NCI-H1930 (cell line): ENCODE measurements at regions not wholly inside any gene's neighbourhood (a gene's known extent, or its start where the extent isn't known, plus 50 kb on each side); places are given as distances from the start of the nearest gene placed in this dataset.

Experiments
- DNase-seq, 2 experiments: peaks; one replicate each; lab custom pipeline; 2025; lab: John Stamatoyannopoulos, UW

DNA sequence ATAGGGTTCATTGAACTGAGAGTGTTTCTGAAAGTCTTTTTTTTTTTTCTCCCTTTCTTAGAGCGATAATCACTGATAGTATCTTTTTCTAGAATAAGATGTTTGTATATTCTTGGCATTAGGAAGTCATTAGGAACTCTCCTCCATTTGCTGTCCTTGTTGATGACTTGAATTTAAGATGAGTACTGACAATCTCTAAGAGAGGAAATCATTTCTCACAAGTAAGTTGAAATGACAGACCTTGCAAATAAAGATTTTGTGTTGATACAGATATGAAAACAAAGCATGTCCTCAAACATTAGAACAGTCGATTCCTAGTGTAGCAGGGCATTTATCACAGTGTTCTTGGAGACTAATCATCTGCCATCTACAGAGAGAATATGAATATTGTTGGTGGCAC lies 458.4 kb upstream of the SYT1 start:
- no peak for DNase-seq

DNA sequence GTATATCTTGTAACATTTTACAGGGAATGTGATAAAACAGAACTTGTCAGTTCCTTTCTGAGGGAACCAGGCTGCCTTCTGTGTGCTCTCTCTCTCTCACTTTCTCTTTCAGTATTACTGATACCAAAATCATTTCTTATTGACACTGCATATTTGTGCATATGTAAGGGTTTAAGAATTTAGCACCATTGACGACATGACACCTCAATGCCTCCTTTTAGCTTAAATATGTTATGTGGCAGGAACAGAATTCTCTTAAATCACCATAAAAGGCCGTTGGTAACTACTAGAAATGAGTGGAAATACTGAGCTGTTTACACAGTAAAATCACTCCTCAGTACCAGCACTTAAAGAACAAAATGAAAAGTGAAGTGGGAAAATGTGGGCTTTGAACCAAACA lies 457.7 kb upstream of the SYT1 start:
- peak in 1 of 2 experiments; percentile 72 for DNase-seq

DNA sequence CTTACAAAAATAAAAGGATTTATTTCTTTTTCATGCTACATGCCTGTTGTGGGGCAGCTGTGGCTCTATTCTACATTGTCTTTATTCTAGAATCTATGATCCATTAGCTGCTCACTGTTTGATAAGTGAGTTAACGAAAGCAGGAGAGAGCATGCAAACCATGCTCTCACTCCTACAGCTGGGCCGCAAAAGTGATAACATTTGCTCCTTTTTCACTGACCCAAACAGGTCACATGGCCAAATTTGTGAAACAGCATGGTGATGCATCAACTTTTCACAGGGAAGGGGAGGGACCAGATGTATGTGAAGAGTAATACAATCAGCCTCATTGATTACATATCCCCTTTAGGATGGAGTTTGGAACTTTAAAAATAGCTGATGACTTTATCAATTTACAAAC lies 456.9 kb upstream of the SYT1 start:
- peak in 1 of 2 experiments; percentile 50 for DNase-seq

DNA sequence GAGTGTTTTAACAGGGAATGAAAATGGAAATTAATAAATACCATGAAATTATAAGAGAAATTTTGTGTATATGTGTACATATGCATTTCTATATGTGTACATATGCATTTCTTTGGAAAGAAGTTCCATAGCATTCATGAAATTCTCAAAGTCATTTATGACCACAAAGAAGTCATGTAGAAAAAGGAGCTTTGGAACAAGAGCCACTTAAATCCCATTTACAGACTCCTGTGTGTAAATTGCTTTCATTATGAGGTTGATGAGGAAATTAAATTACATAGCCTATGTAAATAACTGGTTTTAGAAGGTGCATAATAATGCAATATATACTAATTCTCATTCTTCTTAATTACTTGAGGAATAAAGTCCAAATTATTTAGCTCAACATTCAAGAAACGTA lies 450.5 kb upstream of the SYT1 start:
- DNase-seq, result no peak

DNA sequence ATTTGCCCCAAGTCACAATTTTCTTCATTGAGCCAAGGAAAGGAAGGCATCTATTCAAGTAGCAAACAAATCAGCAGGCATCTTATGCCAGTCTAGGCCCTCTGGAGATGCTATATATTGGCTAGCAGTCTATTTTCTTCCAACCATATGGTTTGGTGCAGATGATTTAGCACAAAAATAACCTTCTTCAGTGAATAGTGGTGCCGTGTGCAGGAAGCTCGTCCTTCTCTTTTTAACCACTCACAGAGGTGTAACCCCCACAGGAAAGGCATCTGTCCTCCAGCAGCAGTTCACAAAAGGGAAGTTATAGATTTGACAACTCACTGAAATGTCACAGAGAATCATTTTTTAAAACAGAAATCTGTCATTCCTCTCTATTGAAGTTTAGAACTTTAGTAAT lies 445.7 kb upstream of the SYT1 start:
- DNase-seq, result no peak

DNA sequence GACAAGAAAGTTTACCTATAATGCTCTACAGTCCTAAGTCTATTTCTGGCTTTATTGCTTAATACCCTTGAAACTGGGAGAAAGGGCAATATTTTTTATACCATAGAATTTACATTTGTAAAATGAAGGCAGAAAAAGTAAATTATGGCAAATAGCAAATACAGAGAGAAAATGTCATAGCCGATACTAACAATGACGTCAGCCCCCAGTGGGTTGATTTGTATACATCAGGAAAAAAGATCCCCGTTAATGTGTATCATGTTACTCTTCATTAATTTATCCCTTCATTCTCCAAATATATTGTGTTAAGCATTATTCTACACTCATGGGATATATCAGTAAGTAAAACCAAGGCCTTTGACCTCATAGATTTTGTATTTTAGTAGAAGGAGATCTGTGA lies 445.1 kb upstream of the SYT1 start:
- DNase-seq, result no peak

DNA sequence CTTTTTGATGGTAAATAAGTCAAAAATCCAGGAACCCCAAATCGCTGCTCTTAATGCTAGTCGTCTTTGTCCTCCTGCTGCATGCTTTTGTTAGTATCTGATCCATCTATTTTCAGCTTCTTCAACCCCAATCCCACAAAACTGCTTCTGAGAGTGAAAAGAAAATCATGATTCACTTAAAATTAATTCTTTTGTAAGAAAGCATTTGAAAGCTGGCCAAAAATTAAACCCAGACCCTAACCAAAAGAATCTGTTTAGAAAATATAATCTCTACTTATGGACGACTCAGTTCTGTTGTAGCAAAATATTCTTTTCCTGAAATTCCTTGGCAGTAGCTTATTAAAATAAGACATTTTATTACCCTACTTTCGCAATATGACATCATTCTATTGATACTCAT lies 443.6 kb upstream of the SYT1 start:
- no peak for DNase-seq

DNA sequence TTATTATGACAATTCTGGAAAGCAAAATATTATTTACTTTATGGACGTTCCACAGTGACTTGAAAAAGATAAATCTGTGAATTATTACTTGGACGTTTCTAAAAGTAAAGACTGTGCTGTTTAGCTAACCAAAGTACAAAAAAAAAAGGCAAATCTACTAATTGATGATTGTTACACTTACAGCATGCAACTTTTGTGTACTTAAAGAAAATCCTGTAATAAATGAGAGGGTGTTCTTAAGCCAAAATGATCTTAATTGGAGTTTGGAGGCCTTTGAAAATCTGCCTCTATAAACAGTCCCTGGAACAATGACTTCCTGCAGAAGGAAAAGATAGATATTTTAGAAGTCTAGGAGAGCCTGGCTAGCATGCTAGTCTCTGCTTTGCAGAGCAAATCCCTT lies 434.0 kb upstream of the SYT1 start:
- no peak for DNase-seq

DNA sequence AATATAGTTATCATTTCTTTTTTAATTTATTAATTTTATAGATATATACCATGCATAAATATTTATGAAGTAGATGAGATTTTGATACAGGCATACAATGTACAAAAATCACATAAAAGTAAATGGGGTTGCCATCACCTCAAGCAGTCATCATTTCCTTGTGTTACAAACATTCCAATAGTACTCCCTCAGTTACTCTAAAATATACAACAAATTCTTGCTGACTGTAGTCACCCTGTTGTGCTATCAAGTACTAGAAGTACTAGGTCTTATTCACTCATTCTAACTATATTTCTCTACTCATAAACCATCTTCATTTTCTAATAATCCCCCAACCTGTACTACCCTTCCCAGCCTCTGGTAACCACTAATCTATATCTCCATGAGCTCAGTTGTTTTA lies 432.6 kb upstream of the SYT1 start:
- no peak for DNase-seq

DNA sequence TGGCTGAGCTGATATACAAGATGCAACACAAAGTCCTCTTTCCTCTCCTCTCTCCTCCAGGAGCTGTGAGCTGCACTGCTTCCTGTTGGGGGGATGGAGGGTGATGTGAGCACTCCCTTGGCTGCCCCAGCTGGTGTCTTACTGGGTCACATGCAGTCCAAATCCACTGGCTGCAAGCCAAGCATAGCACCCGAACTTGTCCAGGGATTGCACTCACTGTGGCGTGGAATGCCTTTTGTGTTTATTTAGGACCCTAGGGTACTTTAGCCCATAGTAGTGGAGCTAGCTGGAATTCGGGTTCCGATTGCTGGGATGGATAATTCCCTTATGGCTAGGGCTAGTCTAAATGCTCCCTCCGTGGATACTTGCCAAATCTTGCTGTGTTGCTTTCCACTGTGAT lies 424.9 kb upstream of the SYT1 start:
- DNase-seq, result no peak

DNA sequence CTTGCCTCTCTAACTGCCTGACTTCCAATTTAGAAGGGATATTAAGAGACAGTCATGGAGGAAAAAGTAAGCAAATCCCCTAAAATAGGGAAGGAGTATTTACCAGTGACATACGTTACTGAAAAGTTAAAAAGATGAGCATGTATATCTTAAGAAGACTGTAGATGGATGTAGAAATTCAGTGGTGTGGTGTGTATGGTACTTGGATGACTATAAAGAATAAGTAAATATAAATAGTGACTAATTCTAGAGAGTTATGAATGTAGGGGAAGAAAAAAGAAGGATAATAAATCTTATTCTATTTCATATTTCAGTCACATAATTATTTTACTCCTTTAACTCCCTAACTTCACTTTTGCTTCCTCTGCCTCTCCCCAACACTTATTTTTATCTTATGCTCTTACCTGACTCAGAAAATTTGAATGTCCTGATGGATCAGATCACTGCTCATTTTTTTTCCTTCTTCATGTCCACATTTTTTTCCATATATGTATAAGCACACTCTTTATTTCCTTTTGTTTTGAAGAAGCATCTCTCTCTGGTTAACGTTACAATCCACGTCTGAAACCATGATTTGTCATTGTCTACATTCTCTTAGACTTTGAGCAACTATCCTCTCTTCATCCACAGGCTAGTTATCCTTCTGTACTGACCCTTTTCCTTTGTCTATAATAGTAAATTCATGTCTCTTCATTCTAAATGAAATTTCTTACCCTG lies 422.7 kb upstream of the SYT1 start:
- no peak for DNase-seq

DNA sequence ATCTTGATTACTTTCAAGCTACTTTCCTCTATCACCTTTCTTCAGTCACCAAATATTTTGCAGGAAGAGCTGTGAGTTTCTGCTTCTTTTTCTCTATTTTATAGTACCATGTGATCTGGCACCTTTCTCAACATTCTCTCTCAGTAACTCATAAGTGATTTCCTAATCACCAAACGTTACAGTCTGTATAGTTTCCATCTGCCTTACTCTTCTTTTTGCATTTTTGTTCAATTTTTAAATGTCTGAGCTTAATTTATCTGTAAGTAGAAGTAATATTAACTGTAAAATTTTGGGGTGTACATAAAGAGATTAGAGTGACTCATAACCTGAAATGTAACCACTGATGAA lies 422.1 kb upstream of the SYT1 start:
- no peak for DNase-seq

DNA sequence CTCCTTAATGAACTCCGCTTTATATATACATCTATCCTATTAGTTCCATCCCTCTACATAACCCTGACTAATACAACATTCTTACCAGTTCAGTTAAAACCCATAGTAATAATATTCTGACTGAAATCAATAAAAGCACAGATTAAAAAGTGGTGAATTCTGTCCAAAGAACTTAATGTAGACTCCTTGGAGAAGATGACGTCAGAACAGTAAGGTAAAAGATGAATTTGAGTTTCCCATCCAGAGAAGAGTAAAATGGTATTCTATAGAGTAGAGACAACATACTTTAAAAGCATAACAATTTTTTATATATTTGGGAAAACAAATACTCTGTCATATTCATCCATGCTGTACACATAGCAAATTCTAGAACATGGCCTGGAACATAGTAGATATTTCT lies 418.0 kb upstream of the SYT1 start:
- DNase-seq, result no peak

DNA sequence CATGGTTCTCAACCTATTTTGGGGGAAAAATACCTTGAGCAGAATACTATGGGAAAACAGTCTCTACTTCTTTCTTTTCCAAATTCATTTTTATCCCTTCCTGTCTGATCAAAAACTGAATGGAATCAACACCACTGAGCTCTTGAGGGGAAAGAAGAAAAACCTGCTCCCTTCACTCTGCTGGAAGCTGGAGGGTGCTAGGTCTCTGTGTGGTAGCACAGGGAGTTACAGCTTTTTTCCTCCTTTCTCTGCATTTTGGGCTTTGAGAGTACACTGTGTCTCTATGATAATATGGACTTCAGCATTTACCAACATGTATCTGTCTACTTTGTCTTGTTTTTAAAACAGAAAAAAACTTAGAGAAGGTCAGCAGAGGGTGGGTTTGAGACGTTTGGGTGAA lies 417.2 kb upstream of the SYT1 start:
- DNase-seq, result no peak

DNA sequence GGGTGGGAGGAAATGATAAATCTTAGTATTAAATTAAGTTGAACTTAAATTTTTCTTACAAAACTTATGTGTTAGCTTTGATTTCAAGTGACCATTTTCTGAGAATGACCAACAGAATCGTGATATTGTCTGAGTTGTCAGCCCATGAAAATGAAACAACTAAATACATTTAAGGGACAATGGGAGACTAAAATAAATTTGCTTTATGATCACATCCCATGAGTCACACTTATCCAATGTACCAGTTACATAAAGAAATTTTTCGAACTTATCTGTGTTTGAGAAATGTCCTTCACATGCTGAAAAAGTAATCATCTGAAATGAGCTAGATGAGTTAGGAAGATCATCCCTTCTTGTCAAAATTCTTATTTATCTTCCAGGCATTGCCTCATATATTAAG lies 415.9 kb upstream of the SYT1 start:
- DNase-seq, result no peak

DNA sequence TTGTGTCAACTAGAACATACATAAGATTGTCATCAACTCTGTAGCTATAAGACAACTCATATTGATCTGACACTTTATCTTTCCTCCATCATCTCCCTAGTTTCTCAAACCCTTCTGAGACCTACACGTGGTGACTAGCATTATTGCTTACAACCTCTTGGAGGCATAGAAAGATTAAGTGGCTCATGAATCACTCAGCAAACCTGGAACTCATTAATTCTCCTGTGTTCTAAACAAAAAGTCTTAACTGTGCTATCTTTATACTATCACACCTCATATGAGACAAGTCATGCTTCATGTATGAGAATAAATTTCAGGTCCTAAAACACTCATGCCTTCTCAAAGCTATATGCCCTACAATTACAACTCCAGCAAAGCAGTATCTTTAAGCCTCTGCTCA lies 408.6 kb upstream of the SYT1 start:
- DNase-seq, result no peak

DNA sequence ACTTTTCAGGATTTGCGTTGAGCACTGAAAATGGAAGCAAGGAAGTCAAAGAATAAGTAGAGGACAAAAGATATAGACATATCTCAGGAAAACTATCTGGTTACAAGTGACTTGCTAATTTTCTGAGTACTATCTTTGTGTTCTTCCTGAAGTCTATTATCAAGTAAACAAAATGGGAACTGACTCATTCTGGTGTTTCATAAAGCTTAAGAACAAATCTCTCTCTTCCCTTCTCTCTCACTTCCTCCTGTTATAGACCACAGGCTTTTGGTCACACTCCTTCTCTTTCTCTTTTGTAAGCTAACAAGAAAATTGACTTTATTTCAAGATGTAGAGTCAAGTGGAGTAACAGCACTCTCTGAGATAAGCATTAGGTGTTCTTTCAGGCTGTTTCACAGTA lies 406.6 kb upstream of the SYT1 start:
- DNase-seq, result no peak

DNA sequence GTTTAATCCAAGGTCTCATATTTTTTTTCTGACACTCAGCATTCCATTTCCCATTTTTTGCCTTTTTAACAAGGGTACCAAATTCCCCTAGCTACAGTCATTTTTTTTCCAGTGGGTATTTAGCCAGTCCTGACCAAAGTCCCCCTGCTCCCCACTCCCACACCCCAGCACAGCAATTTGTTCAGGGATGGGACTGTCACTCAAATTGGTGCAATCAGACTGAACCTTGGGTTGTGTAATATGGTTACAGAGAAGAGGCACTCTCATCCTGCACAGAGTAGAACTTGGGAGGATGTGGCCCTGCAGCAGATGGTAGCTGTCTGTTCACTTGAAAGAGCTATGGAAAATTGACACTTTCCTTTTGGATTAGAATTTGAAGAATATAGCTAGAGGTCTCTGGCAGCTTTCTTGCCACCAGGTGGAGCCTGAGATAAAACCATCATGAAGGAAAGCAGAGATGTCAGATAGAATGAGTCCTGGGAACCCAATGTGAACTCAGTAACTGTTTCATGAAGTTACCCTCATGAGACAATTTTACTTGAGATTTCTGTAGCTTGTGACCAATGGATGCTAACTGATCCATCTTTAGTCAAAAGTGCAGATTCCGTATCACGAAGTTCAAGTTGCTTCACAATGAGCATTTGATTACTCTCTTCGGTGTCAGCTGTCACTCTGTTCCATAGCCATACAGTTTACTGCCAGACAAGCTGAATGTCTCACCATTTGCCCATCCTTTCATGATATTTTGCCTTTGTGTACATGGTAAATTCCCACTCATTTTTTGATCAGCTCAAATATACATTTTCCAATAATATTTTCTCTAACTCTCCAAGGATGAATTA lies 394.0 kb upstream of the SYT1 start:
- DNase-seq, result no peak

DNA sequence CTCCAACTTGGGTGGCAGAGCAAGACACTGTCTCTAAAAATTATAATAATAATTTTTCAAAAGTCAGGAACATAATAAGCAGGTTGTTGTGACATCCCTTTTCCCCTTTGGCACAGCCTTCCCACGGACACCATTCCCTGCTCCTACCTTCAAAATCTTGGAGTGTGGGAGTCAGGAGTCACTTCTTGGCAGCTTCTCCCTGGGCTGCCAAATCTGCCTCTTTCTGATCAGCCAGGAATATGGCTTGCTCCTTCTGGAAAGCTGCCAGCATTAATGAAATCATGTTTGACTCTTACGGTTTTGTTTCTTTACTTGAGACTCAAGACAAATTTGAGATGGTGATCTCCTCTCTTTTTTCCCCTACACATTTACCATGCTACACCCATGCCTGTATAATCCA lies 391.4 kb upstream of the SYT1 start:
- no peak for DNase-seq

DNA sequence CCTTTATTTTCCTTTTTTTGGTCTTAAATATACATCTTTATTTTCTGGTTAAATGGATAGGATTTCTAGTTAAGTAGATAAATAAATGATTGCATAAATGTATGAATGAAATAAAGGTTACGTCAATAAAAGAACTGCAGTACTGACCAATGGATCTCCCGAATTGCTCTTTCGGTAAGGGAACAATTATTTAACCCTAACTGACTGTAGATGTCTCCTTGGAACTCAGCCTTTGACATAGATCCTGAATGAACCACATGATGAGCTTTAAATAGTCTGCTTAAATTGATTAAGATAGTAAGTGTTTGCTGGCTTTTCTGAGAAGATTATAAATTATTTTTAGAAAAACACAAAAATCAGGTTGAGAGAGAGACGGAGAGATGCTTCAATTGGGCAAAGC lies 391.0 kb upstream of the SYT1 start:
- no peak for DNase-seq

DNA sequence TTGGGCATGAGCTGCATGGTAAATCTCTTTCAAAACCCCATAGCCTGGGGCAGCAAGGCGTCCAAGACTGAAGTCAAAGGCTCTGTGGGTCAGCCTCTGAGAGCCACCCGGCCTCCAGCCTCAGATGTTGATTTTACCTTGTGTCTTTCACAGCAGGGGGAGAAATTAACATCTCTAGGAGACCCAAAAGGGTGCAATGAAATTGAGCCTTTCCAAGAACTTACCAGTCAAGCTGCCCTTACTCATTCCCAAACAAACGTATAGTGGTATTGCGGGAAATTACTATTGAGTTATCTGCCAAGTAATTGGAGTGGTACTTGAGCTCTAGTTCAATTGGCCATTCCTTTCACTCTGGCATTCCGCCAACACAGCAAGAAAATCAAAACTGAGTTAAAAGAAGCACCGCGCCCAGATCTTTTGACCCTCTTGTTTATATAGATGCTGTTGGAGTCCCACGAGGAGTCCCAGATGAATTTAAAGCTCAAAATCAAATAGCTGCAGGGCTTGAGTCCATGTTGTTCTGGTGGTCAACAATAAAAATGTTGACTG lies 380.7 kb upstream of the SYT1 start:
- peak; percentile 57 to 86 for DNase-seq

DNA sequence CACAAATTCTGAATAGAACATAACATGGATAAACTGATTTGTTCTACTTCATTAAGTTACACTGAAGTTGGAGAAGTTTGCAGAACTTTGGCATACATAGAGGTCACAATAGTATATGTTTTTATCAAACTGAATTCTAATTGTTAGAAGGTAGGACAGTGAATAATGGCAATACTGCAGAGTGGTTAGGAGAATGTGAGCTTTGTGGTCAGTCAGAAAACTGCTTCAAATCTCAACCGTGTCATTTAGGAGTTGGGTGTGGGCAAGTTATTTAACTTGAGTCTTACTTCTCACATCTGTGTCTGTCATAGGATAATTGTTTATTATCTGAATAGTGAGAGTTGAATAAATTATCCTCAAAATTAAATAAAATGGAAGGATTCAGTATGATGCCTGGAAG lies 374.6 kb upstream of the SYT1 start:
- DNase-seq, result no peak

DNA sequence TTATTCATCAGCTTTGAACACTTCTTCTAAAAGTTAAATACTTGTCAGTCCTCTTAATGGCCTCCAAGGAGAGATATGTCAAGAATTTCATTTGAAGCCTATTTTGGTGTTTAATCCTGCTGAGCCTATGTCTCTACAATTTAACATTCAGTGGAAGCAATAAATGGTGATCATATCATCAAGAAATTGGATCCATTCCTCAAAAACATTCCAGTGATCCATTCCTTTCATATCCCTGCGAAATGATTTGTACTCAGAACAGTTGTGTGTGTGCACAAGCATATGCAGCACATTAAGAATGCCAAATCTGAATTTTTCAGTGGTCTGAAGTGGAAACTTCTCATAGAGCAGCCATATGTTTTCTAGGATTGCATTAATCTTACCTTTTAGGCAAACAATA lies 373.7 kb upstream of the SYT1 start:
- no peak for DNase-seq

DNA sequence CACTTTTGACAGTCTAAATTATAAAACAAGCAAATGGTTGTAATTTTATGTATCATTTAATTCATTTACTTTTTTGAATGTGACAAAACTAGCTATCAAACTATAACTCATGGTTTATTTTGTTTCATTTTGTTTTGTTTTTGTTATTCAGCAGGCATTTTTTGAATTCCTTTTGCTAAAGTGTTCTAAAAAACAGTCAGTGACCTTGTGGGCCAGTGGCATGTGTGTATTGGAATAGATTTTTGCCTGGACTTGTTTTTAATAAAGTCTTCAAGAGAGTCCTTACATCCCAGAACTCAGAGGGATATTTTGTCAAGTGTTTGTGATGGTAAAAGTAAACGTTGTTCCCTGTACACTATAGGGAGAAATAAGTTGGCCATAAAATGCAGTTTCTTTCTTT lies 369.7 kb upstream of the SYT1 start:
- no peak for DNase-seq
